GM23338 (cell line): ENCODE measurements at regions not wholly inside any gene's neighbourhood (a gene's known extent, or its start where the extent isn't known, plus 50 kb on each side); places are given as distances from the start of the nearest gene placed in this dataset.

Source experiments
- EZH2 ChIP-seq: fragments of 200-600 bp; sonication (generic); IDR thresholded peaks from one replicate; pipeline ENCODE4 v1.8.0; 2017; ENCODE audit warnings: antibody characterized with exemption, mild to moderate bottlenecking, low read depth; ENCODE audit not compliant: unreplicated experiment
- POLR2AphosphoS5 ChIP-seq: IDR thresholded peaks from 2 replicates; pipeline ENCODE4 v1.6.1; 2016; ENCODE audit warnings: antibody characterized with exemption, low read depth
- ZNF114 ChIP-seq: fragments of 250-450 bp; sonication (Bioruptor Pico); IDR thresholded peaks from 2 replicates; pipeline ENCODE4 v1.5.0; 2020; ENCODE audit warnings: mild to moderate bottlenecking, moderate library complexity
- TF ChIP-seq, protein P1 (sequence below), 2 experiments: fragments of 200-600 bp in 1 of 2; sonication (generic) in 1 of 2; conservative IDR thresholded peaks; 2 replicates each; pipeline versions ENCODE4 v1.5.1 to v1.6.1; 2016 to 2017; ENCODE audit warnings: antibody characterized with exemption in 2 of 2, low read depth in 2 of 2, mild to moderate bottlenecking in 2 of 2, moderate library complexity in 1 of 2
- TF ChIP-seq, protein P2 (sequence below): IDR thresholded peaks from one replicate; pipeline ENCODE4 v1.6.1; 2018; ENCODE audit warnings: antibody characterized with exemption; ENCODE audit not compliant: unreplicated experiment

DNA sequence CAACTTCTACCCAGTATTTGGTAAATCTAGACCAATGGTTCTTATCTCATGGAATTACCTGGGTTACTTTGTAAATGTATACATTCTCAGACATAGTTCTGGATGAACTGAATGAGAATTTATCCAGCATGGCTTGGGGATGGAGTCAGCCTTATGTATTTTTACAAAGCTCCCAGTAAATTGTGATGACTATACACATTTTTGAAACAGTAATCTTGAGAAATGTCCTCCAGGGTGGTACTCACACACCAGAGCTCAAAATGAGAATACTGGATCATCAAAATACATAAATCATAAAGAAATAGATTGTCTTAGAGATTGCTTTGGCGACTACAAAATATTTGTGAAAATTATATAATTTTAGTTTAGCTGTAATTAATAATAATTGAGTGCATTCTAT is 722.1 kb upstream of the DPPA4 start:
- TF ChIP-seq, protein P1, sequence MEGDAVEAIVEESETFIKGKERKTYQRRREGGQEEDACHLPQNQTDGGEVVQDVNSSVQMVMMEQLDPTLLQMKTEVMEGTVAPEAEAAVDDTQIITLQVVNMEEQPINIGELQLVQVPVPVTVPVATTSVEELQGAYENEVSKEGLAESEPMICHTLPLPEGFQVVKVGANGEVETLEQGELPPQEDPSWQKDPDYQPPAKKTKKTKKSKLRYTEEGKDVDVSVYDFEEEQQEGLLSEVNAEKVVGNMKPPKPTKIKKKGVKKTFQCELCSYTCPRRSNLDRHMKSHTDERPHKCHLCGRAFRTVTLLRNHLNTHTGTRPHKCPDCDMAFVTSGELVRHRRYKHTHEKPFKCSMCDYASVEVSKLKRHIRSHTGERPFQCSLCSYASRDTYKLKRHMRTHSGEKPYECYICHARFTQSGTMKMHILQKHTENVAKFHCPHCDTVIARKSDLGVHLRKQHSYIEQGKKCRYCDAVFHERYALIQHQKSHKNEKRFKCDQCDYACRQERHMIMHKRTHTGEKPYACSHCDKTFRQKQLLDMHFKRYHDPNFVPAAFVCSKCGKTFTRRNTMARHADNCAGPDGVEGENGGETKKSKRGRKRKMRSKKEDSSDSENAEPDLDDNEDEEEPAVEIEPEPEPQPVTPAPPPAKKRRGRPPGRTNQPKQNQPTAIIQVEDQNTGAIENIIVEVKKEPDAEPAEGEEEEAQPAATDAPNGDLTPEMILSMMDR (conservative IDR thresholded peaks at IDR 0.05; ENCODE audit: low read depth in 2 of 2): no peak
- TF ChIP-seq EZH2 (no peak), ZNF114 (CRISPR knock-in tag) (no peak), POLR2AphosphoS5 (no peak)
- TF ChIP-seq, protein P2, sequence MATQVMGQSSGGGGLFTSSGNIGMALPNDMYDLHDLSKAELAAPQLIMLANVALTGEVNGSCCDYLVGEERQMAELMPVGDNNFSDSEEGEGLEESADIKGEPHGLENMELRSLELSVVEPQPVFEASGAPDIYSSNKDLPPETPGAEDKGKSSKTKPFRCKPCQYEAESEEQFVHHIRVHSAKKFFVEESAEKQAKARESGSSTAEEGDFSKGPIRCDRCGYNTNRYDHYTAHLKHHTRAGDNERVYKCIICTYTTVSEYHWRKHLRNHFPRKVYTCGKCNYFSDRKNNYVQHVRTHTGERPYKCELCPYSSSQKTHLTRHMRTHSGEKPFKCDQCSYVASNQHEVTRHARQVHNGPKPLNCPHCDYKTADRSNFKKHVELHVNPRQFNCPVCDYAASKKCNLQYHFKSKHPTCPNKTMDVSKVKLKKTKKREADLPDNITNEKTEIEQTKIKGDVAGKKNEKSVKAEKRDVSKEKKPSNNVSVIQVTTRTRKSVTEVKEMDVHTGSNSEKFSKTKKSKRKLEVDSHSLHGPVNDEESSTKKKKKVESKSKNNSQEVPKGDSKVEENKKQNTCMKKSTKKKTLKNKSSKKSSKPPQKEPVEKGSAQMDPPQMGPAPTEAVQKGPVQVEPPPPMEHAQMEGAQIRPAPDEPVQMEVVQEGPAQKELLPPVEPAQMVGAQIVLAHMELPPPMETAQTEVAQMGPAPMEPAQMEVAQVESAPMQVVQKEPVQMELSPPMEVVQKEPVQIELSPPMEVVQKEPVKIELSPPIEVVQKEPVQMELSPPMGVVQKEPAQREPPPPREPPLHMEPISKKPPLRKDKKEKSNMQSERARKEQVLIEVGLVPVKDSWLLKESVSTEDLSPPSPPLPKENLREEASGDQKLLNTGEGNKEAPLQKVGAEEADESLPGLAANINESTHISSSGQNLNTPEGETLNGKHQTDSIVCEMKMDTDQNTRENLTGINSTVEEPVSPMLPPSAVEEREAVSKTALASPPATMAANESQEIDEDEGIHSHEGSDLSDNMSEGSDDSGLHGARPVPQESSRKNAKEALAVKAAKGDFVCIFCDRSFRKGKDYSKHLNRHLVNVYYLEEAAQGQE: no peak
